Gastrocnemius medialis (tissue), 4 donors: ENCODE measurements at regions not wholly inside any gene's neighbourhood (a gene's known extent, or its start where the extent isn't known, plus 50 kb on each side); places are given as distances from the start of the nearest gene placed in this dataset.

Experiments used
- ATAC-seq, 2 donors: fragments of 150-250 bp; one replicate each; pipeline ENCODE4 v1.9.1; 2016
- DNase-seq, 2 donors: peaks; one replicate each; pipeline ENCODE4 v3.0.0-alpha.2; 2019
- H3K27ac ChIP-seq, 4 donors: fragments of 200-600 bp; sonication (generic); 1 replicate in 1 of 4; 2 replicates in 3 of 4; pipeline ENCODE4 v1.5.1; 2016 to 2018; ENCODE audit warnings: mild to moderate bottlenecking in 2 of 4, moderate library complexity in 1 of 4
- H3K27me3 ChIP-seq, 3 donors: fragments of 200-600 bp; sonication (generic) in 2 of 3; 1 replicate in 1 of 3; 2 replicates in 2 of 3; pipeline versions ENCODE4 v1.5.1 to v1.6.0; 2016 to 2019; ENCODE audit warnings: mild to moderate bottlenecking in 1 of 3, moderate library complexity in 1 of 3
- H3K36me3 ChIP-seq, 2 donors: fragments of 200-600 bp; sonication (generic) in 1 of 2; one replicate each; pipeline ENCODE4 v1.5.1; 2017 to 2018
- H3K4me1 ChIP-seq, 2 donors: fragments of 200-600 bp; sonication (generic) in 1 of 2; one replicate each; pipeline ENCODE4 v1.5.1; 2016 to 2017; ENCODE audit warnings: mild to moderate bottlenecking in 2 of 2
- H3K4me3 ChIP-seq, 4 donors: fragments of 200-600 bp; sonication (generic) in 3 of 4; 1 replicate in 1 of 4; 2 replicates in 3 of 4; pipeline ENCODE4 v1.5.1; 2016 to 2019; ENCODE audit warnings: mild to moderate bottlenecking in 2 of 4
- H3K9me3 ChIP-seq, 3 donors: fragments of 200-600 bp; sonication (generic) in 2 of 3; 1 replicate in 1 of 3; 2 replicates in 2 of 3; pipeline ENCODE4 v1.5.1; 2016 to 2019
- CTCF ChIP-seq, 5 experiments: fragments of 450-650 bp in 3 of 5; fragments of 200-600 bp in 2 of 5; sonication (generic) in 2 of 5; IDR thresholded peaks in 4 of 5; conservative IDR thresholded peaks in 1 of 5; 1 replicate in 4 of 5; 2 replicates in 1 of 5; pipeline ENCODE4 v1.5.1; 2016 to 2019; ENCODE audit warnings: antibody characterized with exemption in 5 of 5, mild to moderate bottlenecking in 3 of 5, moderate library complexity in 3 of 5
- POLR2A ChIP-seq, 2 donors: fragments of 450-650 bp; IDR thresholded peaks; one replicate each; pipeline ENCODE4 v1.6.1; 2017; ENCODE audit warnings: antibody characterized with exemption in 2 of 2, mild to moderate bottlenecking in 2 of 2, moderate library complexity in 2 of 2
- in situ Hi-C, 4 donors: fragments of 200-750 bp; cut with MboI; loops; one replicate each; pipeline versions ENCODE4 v1.15.0 to v1.8.0; 2017; ENCODE audit warnings: low sequenced_read_pairs in 4 of 4
- intact Hi-C: fragments of 100-400 bp; cut with DNase I; formaldehyde crosslinking; loops from one replicate; pipeline ENCODE4 v1.15.1; 2023; ENCODE audit warnings: low total_unique reads

- Histone ChIP-seq H3K4me1 (no peaks in the 10 kb centered on the region), H3K4me3 (no peak overlapping the region), H3K36me3 (no peaks in the 10 kb centered on the region), H3K27ac (no peak overlapping the region), H3K27me3 (no peaks in the 10 kb centered on the region), H3K9me3 (no peaks in the 10 kb centered on the region)
- intact Hi-C loops (no loop called here), in situ Hi-C loops (no loop called here)
- DNase-seq (peak in 1 of 2 donors; percentile 10), ATAC-seq (peak in 1 of 2 donors; percentile 61)
- TF ChIP-seq POLR2A (IDR thresholded peaks at IDR 0.05) (no peak), CTCF (IDR thresholded peaks at IDR 0.05 in 4 of 5, conservative IDR thresholded peaks at IDR 0.05 in 1 of 5) (no peak)
Measured at GRCh38 chr2:180523621-180524340, 456.6 kb upstream of the UBE2E3 start.

- in situ Hi-C loops (no loop called here), intact Hi-C loops (loop anchor here (2.0 kb wide), 1 partner anchor 538 kb away; no protein-coding TSS in a partner anchor)
Measured at GRCh38 chr2:180520921-180521581, 459.4 kb upstream of the UBE2E3 start.

GRCh38 chr2:180520206-180520605 lies 460.2 kb upstream of the UBE2E3 start:
- TF ChIP-seq POLR2A (IDR thresholded peaks at IDR 0.05) = no peak
- TF ChIP-seq CTCF (IDR thresholded peaks at IDR 0.05 in 4 of 5, conservative IDR thresholded peaks at IDR 0.05 in 1 of 5) = peak in 1 of 5 experiments; percentile 13
- in situ Hi-C loops = no loop called here
- ATAC-seq = no peak
- no peak for DNase-seq
- intact Hi-C loops = loop anchor here (2.0 kb wide), 1 partner anchor 539 kb away; no protein-coding TSS in a partner anchor
- no peaks in the 10 kb centered on the region for H3K36me3 ChIP-seq
- H3K9me3 ChIP-seq = no peaks in the 10 kb centered on the region
- H3K27ac ChIP-seq = no peak overlapping the region
- no peaks in the 10 kb centered on the region for H3K27me3 ChIP-seq
- H3K4me1 ChIP-seq = no peaks in the 10 kb centered on the region
- no peak overlapping the region for H3K4me3 ChIP-seq

More at GRCh38 chr2:180520921-180521581, 459.4 kb upstream of the UBE2E3 start:
- Histone ChIP-seq H3K27ac (no peak overlapping the region), H3K9me3 (no peaks in the 10 kb centered on the region), H3K36me3 (no peaks in the 10 kb centered on the region), H3K4me1 (no peaks in the 10 kb centered on the region), H3K4me3 (no peak overlapping the region), H3K27me3 (no peaks in the 10 kb centered on the region)
- ATAC-seq (no peak), DNase-seq (no peak)
- TF ChIP-seq POLR2A (IDR thresholded peaks at IDR 0.05) = no peak
- no peak for TF ChIP-seq CTCF (IDR thresholded peaks at IDR 0.05 in 4 of 5, conservative IDR thresholded peaks at IDR 0.05 in 1 of 5)

- Histone ChIP-seq H3K4me3 (no peak overlapping the region), H3K27ac (no peak overlapping the region), H3K36me3 (no peaks in the 10 kb centered on the region), H3K4me1 (no peaks in the 10 kb centered on the region), H3K9me3 (no peaks in the 10 kb centered on the region), H3K27me3 (no peaks in the 10 kb centered on the region)
- in situ Hi-C loops (no loop called here), intact Hi-C loops (no loop called here)
- TF ChIP-seq POLR2A (IDR thresholded peaks at IDR 0.05) = no peak
- ATAC-seq = no peak
- no peak for DNase-seq
Measured at GRCh38 chr2:180519276-180519675, 461.1 kb upstream of the UBE2E3 start.

- no peak overlapping the region for H3K4me3 ChIP-seq
- in situ Hi-C loops = no loop called here
Measured at GRCh38 chr2:180516232-180516631, 464.2 kb upstream of the UBE2E3 start.

More at GRCh38 chr2:180516232-180516631, 464.2 kb upstream of the UBE2E3 start:
- no peak overlapping the region for H3K27ac ChIP-seq
- no peaks in the 10 kb centered on the region for H3K27me3 ChIP-seq
- TF ChIP-seq POLR2A (IDR thresholded peaks at IDR 0.05) (no peak), CTCF (IDR thresholded peaks at IDR 0.05 in 4 of 5, conservative IDR thresholded peaks at IDR 0.05 in 1 of 5) (no peak)
- no peaks in the 10 kb centered on the region for H3K4me1 ChIP-seq
- no peak for ATAC-seq
- intact Hi-C loops = no loop called here
- no peaks in the 10 kb centered on the region for H3K9me3 ChIP-seq
- no peaks in the 10 kb centered on the region for H3K36me3 ChIP-seq
- DNase-seq = no peak
